GM12891 (cell line): ENCODE measurements at regions not wholly inside any gene's neighbourhood (a gene's known extent, or its start where the extent isn't known, plus 50 kb on each side); places are given as distances from the start of the nearest gene placed in this dataset.

Experiments used
- POLR2A ChIP-seq: IDR thresholded peaks from 2 replicates; pipeline ENCODE4 v1.6.1; 2011; ENCODE audit warnings: low read depth, low read length, control low read depth
- POLR2AphosphoS5 ChIP-seq: IDR thresholded peaks from 2 replicates; pipeline ENCODE4 v1.6.1; 2011; ENCODE audit warnings: low read depth, low read length, control low read depth

DNA sequence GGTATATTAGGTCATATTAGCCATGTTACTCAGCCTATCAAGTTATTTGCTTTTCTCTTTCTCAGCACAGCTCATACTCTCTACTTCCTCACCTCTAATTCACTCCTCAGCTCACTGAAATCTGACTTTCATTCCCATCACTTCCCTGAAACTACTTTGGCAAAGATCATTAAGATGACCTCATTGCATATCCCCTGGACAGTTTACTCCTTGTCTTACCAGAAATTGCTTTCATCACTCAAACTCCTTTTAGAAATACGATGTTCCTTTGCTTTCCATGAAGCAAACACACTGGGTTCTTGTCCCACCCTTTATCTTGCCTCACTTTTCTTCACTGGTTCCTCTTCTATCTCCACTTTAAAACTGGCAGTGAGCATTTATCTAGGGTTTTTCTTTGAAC lies 354.4 kb downstream of the TUSC7 start:
- TF ChIP-seq POLR2AphosphoS5 (no peak), POLR2A (no peak)
